ENCODE measurements at regions not wholly inside any gene's neighbourhood (a gene's known extent, or its start where the extent isn't known, plus 50 kb on each side); places are given as distances from the start of the nearest gene placed in this dataset.

GRCh38 chr7:68207676-68208075 is 1211.0 kb downstream of the TYW1 start:
- H3F3A ChIP-seq (replicated peaks; ENCODE audit: low read depth) = no peaks in the 10 kb centered on the region
- H3K4me3 ChIP-seq = no peak overlapping the region
- H3K27me3 ChIP-seq (ENCODE audit: insufficient read depth) = no peaks in the 10 kb centered on the region
- no peak overlapping the region for H3K27ac Mint-ChIP-seq
- no peak overlapping the region for H3K27ac ChIP-seq (ENCODE audit: low read depth)
- no peaks in the 10 kb centered on the region for H4K20me1 ChIP-seq (replicated peaks; ENCODE audit: insufficient read depth)
- peaks cover 5% of the 10 kb centered on the region for H3K27me3 Mint-ChIP-seq (ENCODE audit: insufficient read depth, low read depth, poor library complexity)
- H3K9me2 ChIP-seq (ENCODE audit: insufficient read depth) = no peaks in the 10 kb centered on the region
- no peaks in the 10 kb centered on the region for H3K4me1 ChIP-seq (ENCODE audit: insufficient read depth)
- no peak overlapping the region for H2AFZ ChIP-seq
- peaks cover 98% of the 10 kb centered on the region for H3K9me3 Mint-ChIP-seq
- no peak overlapping the region for H3K4me3 Mint-ChIP-seq
- peaks cover 49% of the 10 kb centered on the region for H3K36me3 Mint-ChIP-seq (ENCODE audit: low read depth)
- no peaks in the 10 kb centered on the region for H3K36me3 ChIP-seq (ENCODE audit: insufficient read depth)
- no peaks in the 10 kb centered on the region for H3K4me1 Mint-ChIP-seq
- DNase-seq (ENCODE audit: low spot score) (peak; percentile 1), ATAC-seq (no peak)
- no peak for TF ChIP-seq JUNB (IDR thresholded peaks at IDR 0.05; ENCODE audit: unreplicated experiment)
- no peak for TF ChIP-seq ZNF462 (CRISPR knock-in tag; IDR thresholded peaks at IDR 0.05)
- no peak for TF ChIP-seq ZNF331 (CRISPR knock-in tag; IDR thresholded peaks at IDR 0.05; ENCODE audit: low read depth)
- no peak for TF ChIP-seq REST (IDR thresholded peaks at IDR 0.05; ENCODE audit: unreplicated experiment)
- no peak for TF ChIP-seq POLR2AphosphoS5 (IDR thresholded peaks at IDR 0.05; ENCODE audit: low read depth)
- no peak for TF ChIP-seq STAT1 (IDR thresholded peaks at IDR 0.05; ENCODE audit: unreplicated experiment)
- TF ChIP-seq CREB1 (CRISPR knock-in tag; IDR thresholded peaks at IDR 0.05; ENCODE audit: low read depth) = no peak
- no peak for TF ChIP-seq EZH2phosphoT487 (IDR thresholded peaks at IDR 0.05; ENCODE audit: unreplicated experiment)
- TF ChIP-seq NANOG (IDR thresholded peaks at IDR 0.05; ENCODE audit: borderline replicate concordance) = no peak
- TF ChIP-seq EZH2 (IDR thresholded peaks at IDR 0.05; ENCODE audit: low read depth, unreplicated experiment) = no peak
- TF ChIP-seq ZNF114 (CRISPR knock-in tag; IDR thresholded peaks at IDR 0.05) = no peak
- no peak for TF ChIP-seq CTCF (conservative IDR thresholded peaks at IDR 0.05; ENCODE audit: low read depth in 2 of 2)
- no peak for TF ChIP-seq ETS1 (IDR thresholded peaks at IDR 0.05)
- H3K79me2 ChIP-seq (replicated peaks; ENCODE audit: insufficient read depth) = no peaks in the 10 kb centered on the region
- no peak overlapping the region for H3K4me2 ChIP-seq
